ENCODE measurements at regions not wholly inside any gene's neighbourhood (a gene's known extent, or its start where the extent isn't known, plus 50 kb on each side); places are given as distances from the start of the nearest gene placed in this dataset.
"Not testable (repeated sequence)": the region's sequence is repeated elsewhere in the genome, so short reads cannot be mapped to it uniquely, and the experiment has no call there.

GRCh38 chr5:66442951-66443445, 153.2 kb upstream of the MAST4 start:
- no peaks in the 10 kb centered on the region for H3K9me2 ChIP-seq (ENCODE audit: insufficient read depth)
- H3K27me3 ChIP-seq (ENCODE audit: insufficient read depth, low read length), result no peaks in the 10 kb centered on the region
- BruUV-seq (replicated peaks), result no TSS peak
- no peak overlapping the region for H3K27ac ChIP-seq (ENCODE audit: low read depth, low read length)
- RAD21 ChIA-PET (ENCODE audit: low non-redundant PET in 1 of 2, low total read pairs in 2 of 2, uncharacterized antibody in 2 of 2, unreplicated experiment in 2 of 2), result no interaction called here
- no peaks in the 10 kb centered on the region for H3K79me2 ChIP-seq (ENCODE audit: insufficient read depth, low read length)
- DNase-seq (ENCODE audit: low read depth, low spot score) (no peak), ATAC-seq (no peak)
- H3K9ac ChIP-seq (ENCODE audit: low read length), result no peak overlapping the region
- POLR2A ChIA-PET, result no interaction called here
- H3K36me3 ChIP-seq (ENCODE audit: control insufficient read depth in 1 of 2, insufficient read depth in 2 of 2, low read length in 2 of 2), result no peaks in the 10 kb centered on the region
- no peak overlapping the region for H3K4me3 ChIP-seq (replicated peaks in 1 of 2; ENCODE audit: low read depth in 1 of 2, low read length in 2 of 2)
- CTCF ChIA-PET, result no interaction called here
- no peak overlapping the region for H2AFZ ChIP-seq (ENCODE audit: low read depth, low read length, poor library complexity, severe bottlenecking)
- H3K4me2 ChIP-seq (ENCODE audit: low read length), result no peak overlapping the region
- intact Hi-C loops (cut with micrococcal nuclease), result no loop called here
- H3K9me3 ChIP-seq (ENCODE audit: control insufficient read depth in 1 of 2, insufficient read depth in 1 of 2, low read depth in 1 of 2, low read length in 2 of 2), result no peaks in the 10 kb centered on the region
- no peaks in the 10 kb centered on the region for H3K4me1 ChIP-seq (ENCODE audit: control insufficient read depth in 1 of 2, insufficient read depth in 2 of 2, low read length in 2 of 2)
- H4K20me1 ChIP-seq (ENCODE audit: insufficient read depth), result no peaks in the 10 kb centered on the region
- TF ChIP-seq CBX3 (IDR thresholded peaks at IDR 0.05; ENCODE audit: low read depth), result no peak
- TF ChIP-seq SIN3A (IDR thresholded peaks at IDR 0.05; ENCODE audit: low read depth), result no peak
- no peak for TF ChIP-seq ATF3 (IDR thresholded peaks at IDR 0.05)
- no peak for TF ChIP-seq CEBPB (IDR thresholded peaks at IDR 0.05; ENCODE audit: low read depth)
- TF ChIP-seq, protein P1, sequence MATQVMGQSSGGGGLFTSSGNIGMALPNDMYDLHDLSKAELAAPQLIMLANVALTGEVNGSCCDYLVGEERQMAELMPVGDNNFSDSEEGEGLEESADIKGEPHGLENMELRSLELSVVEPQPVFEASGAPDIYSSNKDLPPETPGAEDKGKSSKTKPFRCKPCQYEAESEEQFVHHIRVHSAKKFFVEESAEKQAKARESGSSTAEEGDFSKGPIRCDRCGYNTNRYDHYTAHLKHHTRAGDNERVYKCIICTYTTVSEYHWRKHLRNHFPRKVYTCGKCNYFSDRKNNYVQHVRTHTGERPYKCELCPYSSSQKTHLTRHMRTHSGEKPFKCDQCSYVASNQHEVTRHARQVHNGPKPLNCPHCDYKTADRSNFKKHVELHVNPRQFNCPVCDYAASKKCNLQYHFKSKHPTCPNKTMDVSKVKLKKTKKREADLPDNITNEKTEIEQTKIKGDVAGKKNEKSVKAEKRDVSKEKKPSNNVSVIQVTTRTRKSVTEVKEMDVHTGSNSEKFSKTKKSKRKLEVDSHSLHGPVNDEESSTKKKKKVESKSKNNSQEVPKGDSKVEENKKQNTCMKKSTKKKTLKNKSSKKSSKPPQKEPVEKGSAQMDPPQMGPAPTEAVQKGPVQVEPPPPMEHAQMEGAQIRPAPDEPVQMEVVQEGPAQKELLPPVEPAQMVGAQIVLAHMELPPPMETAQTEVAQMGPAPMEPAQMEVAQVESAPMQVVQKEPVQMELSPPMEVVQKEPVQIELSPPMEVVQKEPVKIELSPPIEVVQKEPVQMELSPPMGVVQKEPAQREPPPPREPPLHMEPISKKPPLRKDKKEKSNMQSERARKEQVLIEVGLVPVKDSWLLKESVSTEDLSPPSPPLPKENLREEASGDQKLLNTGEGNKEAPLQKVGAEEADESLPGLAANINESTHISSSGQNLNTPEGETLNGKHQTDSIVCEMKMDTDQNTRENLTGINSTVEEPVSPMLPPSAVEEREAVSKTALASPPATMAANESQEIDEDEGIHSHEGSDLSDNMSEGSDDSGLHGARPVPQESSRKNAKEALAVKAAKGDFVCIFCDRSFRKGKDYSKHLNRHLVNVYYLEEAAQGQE (IDR thresholded peaks at IDR 0.05; ENCODE audit: low read depth), result no peak

DNA sequence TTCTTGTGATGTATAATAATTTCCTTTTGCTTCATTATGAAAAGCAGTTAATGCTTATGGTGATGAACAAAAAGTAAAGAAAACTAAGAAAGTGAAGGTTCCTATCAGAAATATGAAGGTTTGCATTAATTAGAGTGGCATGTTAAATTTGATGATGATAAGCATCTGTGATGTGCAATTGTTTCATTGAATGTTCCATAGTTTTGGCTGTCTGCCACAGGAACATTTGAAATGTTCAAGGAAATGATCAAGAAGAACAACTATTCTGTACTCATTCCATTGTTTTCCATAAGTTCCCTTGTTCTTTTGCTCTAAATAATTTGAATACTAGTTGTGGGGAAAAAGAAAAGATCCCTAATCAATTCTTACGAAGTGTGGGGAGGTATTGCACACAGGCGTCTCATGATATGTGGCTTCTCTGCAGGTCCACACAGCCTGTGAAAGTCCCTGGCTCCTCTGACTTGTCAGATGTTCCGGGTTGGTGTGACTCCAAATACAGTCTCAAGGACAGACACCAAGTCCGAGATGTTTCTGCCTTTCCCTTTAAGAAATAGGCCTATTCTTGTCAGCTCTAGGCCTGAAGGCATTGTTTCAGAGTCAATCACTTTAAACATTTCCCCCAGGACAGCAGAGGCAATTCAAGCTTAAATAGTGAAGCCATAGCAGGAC, 152.6 kb upstream of the MAST4 start:
- no peaks in the 10 kb centered on the region for H3K9me3 ChIP-seq (ENCODE audit: control insufficient read depth in 1 of 2, insufficient read depth in 1 of 2, low read depth in 1 of 2, low read length in 2 of 2)
- no peak overlapping the region for H3K4me3 ChIP-seq (replicated peaks in 1 of 2; ENCODE audit: low read depth in 1 of 2, low read length in 2 of 2)
- POLR2A ChIA-PET, result no interaction called here
- H3K36me3 ChIP-seq (ENCODE audit: control insufficient read depth in 1 of 2, insufficient read depth in 2 of 2, low read length in 2 of 2), result no peaks in the 10 kb centered on the region
- no peak for DNase-seq (ENCODE audit: low read depth, low spot score)
- no peaks in the 10 kb centered on the region for H4K20me1 ChIP-seq (ENCODE audit: insufficient read depth)
- H3K4me1 ChIP-seq (ENCODE audit: control insufficient read depth in 1 of 2, insufficient read depth in 2 of 2, low read length in 2 of 2), result no peaks in the 10 kb centered on the region
- H3K9me2 ChIP-seq (ENCODE audit: insufficient read depth), result no peaks in the 10 kb centered on the region
- RAD21 ChIA-PET (ENCODE audit: low non-redundant PET in 1 of 2, low total read pairs in 2 of 2, uncharacterized antibody in 2 of 2, unreplicated experiment in 2 of 2), result no interaction called here
- no peak overlapping the region for H3K27ac ChIP-seq (ENCODE audit: low read depth, low read length)
- no TSS peak for BruUV-seq (replicated peaks)
- no peak overlapping the region for H3K9ac ChIP-seq (ENCODE audit: low read length)
- no peaks in the 10 kb centered on the region for H3K79me2 ChIP-seq (ENCODE audit: insufficient read depth, low read length)
- ATAC-seq, result no peak
- TF ChIP-seq ATF3 (IDR thresholded peaks at IDR 0.05), result no peak
- no peak overlapping the region for H3K4me2 ChIP-seq (ENCODE audit: low read length)
- intact Hi-C loops (cut with micrococcal nuclease), result no loop called here
- H2AFZ ChIP-seq (ENCODE audit: low read depth, low read length, poor library complexity, severe bottlenecking), result no peak overlapping the region
- CTCF ChIA-PET, result no interaction called here
- no peaks in the 10 kb centered on the region for H3K27me3 ChIP-seq (ENCODE audit: insufficient read depth, low read length)

GRCh38 chr5:66448070-66448469, 148.1 kb upstream of the MAST4 start:
- H3K4me3 ChIP-seq (replicated peaks in 1 of 2; ENCODE audit: low read depth in 1 of 2, low read length in 2 of 2); H2AFZ ChIP-seq (ENCODE audit: low read depth, low read length, poor library complexity, severe bottlenecking); H3K79me2 ChIP-seq (ENCODE audit: insufficient read depth, low read length); H3K4me2 ChIP-seq (ENCODE audit: low read length); POLR2A ChIA-PET; H3K9ac ChIP-seq (ENCODE audit: low read length); H4K20me1 ChIP-seq (ENCODE audit: insufficient read depth); DNase-seq (ENCODE audit: low read depth, low spot score); H3K27ac ChIP-seq (ENCODE audit: low read depth, low read length); BruUV-seq (replicated peaks); H3K36me3 ChIP-seq (ENCODE audit: control insufficient read depth in 1 of 2, insufficient read depth in 2 of 2, low read length in 2 of 2); H3K9me3 ChIP-seq (ENCODE audit: control insufficient read depth in 1 of 2, insufficient read depth in 1 of 2, low read depth in 1 of 2, low read length in 2 of 2); CTCF ChIA-PET; H3K4me1 ChIP-seq (ENCODE audit: control insufficient read depth in 1 of 2, insufficient read depth in 2 of 2, low read length in 2 of 2); H3K27me3 ChIP-seq (ENCODE audit: insufficient read depth, low read length); intact Hi-C loops (cut with micrococcal nuclease); H3K9me2 ChIP-seq (ENCODE audit: insufficient read depth); RAD21 ChIA-PET (ENCODE audit: low non-redundant PET in 1 of 2, low total read pairs in 2 of 2, uncharacterized antibody in 2 of 2, unreplicated experiment in 2 of 2); ATAC-seq: not testable (repeated sequence)
